HL-60 (cell line): ENCODE measurements at regions not wholly inside any gene's neighbourhood (a gene's known extent, or its start where the extent isn't known, plus 50 kb on each side); places are given as distances from the start of the nearest gene placed in this dataset.

Experiments
- GABPA ChIP-seq: IDR thresholded peaks from 2 replicates; pipeline ENCODE4 v1.6.1; 2012; ENCODE audit warnings: low read depth
- POLR2AphosphoS5 ChIP-seq: IDR thresholded peaks from 2 replicates; pipeline ENCODE4 v1.6.1; 2012; ENCODE audit warnings: low read depth
- REST ChIP-seq: IDR thresholded peaks from 2 replicates; pipeline ENCODE4 v1.6.1; 2012; ENCODE audit warnings: low read depth; ENCODE audit not compliant: insufficient replicate concordance
- SPI1 ChIP-seq: IDR thresholded peaks from 2 replicates; pipeline ENCODE4 v1.6.1; 2012; ENCODE audit warnings: low read depth, mild to moderate bottlenecking, borderline replicate concordance
- TF ChIP-seq, protein P1 (sequence below): IDR thresholded peaks from one replicate; pipeline ENCODE4 v1.5.1; 2011; ENCODE audit warnings: low read length, control low read depth, inconsistent platforms; ENCODE audit not compliant: insufficient read depth

DNA sequence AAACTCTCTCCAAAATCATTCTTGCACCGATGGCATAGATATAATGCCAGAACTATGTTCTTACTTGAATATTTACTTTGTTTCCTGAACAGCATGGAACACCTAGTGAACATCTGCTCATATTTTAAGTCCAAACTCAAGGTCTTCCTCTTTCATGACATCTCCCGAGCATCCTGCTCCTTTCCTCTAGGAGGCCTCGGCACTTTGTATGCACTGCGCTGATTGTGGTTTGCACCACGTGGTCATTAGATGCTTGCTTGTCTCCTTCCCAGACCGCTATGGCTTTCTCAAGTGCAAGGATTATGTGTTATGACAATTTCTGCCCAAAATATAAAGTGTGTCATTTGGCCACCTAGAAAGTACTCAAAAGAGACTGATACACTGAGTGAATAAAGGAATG, 912.0 kb downstream of the GALC start:
- TF ChIP-seq, protein P1, sequence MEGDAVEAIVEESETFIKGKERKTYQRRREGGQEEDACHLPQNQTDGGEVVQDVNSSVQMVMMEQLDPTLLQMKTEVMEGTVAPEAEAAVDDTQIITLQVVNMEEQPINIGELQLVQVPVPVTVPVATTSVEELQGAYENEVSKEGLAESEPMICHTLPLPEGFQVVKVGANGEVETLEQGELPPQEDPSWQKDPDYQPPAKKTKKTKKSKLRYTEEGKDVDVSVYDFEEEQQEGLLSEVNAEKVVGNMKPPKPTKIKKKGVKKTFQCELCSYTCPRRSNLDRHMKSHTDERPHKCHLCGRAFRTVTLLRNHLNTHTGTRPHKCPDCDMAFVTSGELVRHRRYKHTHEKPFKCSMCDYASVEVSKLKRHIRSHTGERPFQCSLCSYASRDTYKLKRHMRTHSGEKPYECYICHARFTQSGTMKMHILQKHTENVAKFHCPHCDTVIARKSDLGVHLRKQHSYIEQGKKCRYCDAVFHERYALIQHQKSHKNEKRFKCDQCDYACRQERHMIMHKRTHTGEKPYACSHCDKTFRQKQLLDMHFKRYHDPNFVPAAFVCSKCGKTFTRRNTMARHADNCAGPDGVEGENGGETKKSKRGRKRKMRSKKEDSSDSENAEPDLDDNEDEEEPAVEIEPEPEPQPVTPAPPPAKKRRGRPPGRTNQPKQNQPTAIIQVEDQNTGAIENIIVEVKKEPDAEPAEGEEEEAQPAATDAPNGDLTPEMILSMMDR = no peak
- TF ChIP-seq REST (no peak), POLR2AphosphoS5 (no peak), SPI1 (no peak), GABPA (no peak)
